G401 (cell line): ENCODE measurements at regions not wholly inside any gene's neighbourhood (a gene's known extent, or its start where the extent isn't known, plus 50 kb on each side); places are given as distances from the start of the nearest gene placed in this dataset.

Experiments used
- DNase-seq: peaks from one replicate; pipeline ENCODE4 v3.0.0-alpha.2; 2015; ENCODE audit warnings: low spot score
- in situ Hi-C: cut with HindIII; loops from 2 replicates; pipeline ENCODE4 v1.10.0; 2016; ENCODE audit warnings: low sequenced_read_pairs, mixed read lengths

DNA sequence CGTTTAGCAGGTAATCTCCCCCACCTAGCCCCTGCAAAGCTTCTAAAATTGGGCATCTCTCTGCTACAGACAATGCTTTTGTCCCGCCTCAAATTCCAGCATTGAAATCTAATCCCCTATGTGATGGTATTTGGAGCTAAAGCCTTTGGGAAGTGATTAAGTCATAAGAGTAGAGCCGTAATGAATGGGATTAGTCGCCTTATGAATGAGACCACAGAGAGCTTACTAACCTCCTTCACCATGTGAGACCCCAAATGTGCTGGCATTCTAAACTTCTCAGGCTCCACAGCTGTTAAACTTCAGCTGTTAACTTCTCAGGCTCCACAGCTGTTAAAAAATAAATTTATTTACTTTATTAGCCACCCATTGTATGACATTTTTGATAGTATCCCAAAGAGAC, 374.2 kb upstream of the BCHE start:
- in situ Hi-C loops: no loop called here

GRCh38 chr3:166209701-166210100, 372.5 kb upstream of the BCHE start:
- DNase-seq: no peak
- in situ Hi-C loops: no loop called here

More for the DNA sequence above, 374.2 kb upstream of the BCHE start:
- no peak for DNase-seq

GRCh38 chr3:166205158-166205557, 367.9 kb upstream of the BCHE start:
- no peak for DNase-seq
- in situ Hi-C loops: no loop called here

DNA sequence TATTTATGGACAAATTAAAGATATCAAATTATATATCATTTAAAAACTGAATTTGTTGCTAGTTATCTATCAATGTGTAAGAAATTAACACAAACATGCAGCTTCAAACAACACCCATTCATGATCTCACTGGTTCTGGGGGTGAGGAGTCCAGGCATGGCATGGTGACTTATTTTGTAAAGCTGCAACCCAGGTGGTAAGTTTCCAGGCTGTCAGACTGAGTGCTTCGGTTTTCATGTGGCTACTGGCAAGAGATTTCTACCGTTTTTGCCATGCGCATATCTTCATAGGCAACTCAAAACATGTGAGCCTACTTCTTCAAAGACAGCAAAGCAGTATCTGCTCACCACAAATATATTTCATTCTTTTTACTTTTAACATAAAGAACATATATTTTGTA, 364.3 kb upstream of the BCHE start:
- in situ Hi-C loops: no loop called here
- no peak for DNase-seq

DNA sequence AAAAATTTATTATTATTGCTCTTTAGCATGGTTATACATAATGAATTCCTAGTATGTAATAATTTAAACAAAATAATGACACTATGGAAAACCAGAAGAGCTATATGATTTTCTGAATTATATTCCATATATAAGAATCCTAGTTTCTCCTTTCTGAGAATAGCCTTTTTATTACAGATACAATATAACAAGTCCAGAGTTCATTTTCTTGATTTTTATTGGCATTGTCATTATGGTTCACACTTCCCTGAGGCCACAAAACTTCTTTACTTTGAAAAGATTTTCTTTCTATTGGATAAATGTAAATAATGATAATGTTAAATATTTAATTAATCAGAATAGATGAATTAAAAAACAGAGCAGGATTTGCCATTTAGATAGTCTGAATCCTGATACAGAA, 362.3 kb upstream of the BCHE start:
- in situ Hi-C loops: no loop called here
- DNase-seq: no peak

DNA sequence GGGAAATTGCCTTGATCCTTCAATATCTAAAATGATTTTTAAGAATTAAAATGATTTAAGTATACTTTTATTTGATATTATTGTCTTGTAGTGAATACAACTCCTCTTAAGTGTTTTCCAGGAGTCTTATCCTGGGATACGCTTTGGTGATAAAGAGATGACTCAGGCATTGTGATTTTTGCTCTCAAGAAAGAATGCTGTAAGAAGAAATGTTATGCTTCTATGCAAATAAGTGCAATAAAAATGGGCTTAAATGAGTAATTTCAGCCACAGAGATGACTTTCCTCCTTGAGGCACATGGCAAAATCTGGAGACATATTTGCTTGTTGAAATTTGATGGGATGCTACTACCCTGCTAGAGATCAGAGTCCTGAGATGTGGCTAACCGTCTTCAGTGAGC, 358.6 kb upstream of the BCHE start:
- in situ Hi-C loops: no loop called here

GRCh38 chr3:166191411-166191810, 354.2 kb upstream of the BCHE start:
- in situ Hi-C loops: no loop called here
- no peak for DNase-seq

More for the DNA sequence above, 358.6 kb upstream of the BCHE start:
- DNase-seq: no peak

DNA sequence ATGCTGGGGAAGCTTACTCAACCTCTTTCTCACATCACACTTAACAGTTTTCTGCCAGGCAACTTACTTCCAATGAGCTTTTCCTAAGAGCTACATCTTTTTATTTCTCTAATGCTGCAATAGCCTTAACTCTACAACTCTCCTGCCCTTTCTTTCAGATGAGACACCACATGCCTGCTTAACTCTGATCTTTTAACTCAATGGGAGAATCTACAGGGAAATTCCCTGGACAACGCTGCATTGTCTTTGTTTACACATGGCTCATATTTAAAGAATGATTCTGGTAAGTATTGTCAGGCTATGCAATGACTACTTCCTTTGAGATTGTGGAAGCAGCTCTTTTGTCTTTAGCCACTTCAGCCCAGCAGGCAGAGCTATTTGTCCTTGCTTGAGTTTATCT, 353.1 kb upstream of the BCHE start:
- DNase-seq: no peak
- in situ Hi-C loops: no loop called here

GRCh38 chr3:166187237-166187636, 350.0 kb upstream of the BCHE start:
- in situ Hi-C loops: no loop called here

DNA sequence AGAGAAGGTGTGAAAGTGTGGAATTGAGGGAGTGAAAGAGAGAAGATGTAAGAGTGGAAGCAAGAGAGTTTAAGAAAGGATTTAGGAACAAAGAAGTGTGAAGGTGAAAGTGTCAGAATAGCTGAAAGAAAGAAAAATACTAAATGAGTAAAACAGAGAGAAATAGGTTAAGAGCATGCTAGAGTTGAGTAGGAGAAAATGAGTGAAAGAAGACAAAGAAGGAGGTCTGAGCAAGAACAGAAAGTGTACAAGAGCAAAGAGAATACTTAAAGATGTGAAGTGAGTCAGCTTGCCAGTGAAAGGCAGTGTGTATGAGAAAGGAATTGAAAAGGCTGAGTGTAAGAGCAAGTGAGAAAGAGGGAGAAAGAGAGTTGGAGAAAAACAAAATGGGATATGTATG, 348.8 kb upstream of the BCHE start:
- in situ Hi-C loops: no loop called here
- no peak for DNase-seq

More at GRCh38 chr3:166187237-166187636, 350.0 kb upstream of the BCHE start:
- DNase-seq: no peak

GRCh38 chr3:166177130-166177529, 339.9 kb upstream of the BCHE start:
- DNase-seq: no peak
- in situ Hi-C loops: no loop called here

- in situ Hi-C loops: no loop called here
- DNase-seq: no peak
Measured at GRCh38 chr3:166171695-166172094, 334.5 kb upstream of the BCHE start.

DNA sequence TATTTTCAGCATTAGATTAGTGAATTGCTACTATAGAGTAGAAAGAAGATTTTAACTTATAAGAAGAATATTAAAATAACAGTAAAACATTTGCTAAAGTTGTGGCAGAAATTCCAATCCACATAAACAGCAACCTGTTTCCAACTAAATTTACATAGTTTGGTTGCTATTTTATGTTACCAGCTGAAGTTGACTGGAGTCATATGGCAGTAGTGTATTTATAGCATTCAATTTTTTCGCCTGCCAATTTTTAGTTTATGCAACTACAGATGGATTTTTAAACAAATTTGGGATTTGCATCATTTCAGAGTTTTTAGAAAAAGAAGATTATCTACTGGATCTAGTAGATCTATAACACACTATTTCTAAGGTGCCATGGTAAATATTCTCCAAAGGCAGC, 332.5 kb upstream of the BCHE start:
- in situ Hi-C loops: no loop called here
- no peak for DNase-seq

DNA sequence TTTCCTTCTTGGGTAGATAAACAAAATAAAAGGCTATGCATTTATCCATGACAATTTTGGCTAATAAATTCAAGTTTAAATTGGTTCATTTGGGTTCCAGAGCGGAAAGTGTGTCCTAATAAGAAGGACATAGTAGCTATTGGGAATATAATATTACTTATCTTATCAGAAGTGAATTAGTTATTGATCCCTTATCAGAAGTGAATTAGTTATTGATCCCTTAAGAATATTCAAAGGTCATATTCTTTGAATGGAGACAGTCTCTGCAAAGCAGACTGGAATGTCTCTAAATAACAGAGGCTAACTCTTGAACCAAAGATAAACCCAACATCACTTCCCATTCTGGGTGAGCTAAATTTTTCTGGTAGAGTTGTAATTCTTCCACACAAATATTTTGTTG, 290.7 kb upstream of the BCHE start:
- no peak for DNase-seq
- in situ Hi-C loops: no loop called here

DNA sequence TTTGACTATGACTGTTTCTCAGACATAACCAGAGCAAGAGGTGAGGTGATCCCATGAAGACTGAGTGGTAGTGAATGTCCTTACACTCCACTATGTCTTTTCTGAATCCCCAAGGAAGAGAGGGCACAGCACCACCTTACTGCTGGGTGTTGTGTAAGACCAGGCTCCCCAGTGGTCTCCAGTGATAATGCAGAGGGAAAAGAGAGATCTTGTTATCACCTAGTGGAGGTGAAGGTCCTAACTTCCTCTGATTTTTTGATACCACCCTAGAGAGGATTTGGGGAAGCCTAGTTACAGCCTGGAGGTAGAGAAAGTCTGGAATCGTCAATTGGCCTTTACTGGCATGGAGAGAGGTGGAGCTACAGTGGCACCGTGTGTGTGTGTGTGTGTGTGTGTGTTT, 288.0 kb upstream of the BCHE start:
- DNase-seq: no peak
- in situ Hi-C loops: no loop called here

- in situ Hi-C loops: no loop called here
- no peak for DNase-seq
Measured at GRCh38 chr3:166123576-166123975, 286.4 kb upstream of the BCHE start.

GRCh38 chr3:166123088-166123487, 285.9 kb upstream of the BCHE start:
- in situ Hi-C loops: no loop called here
- no peak for DNase-seq

- in situ Hi-C loops: no loop called here
- no peak for DNase-seq
Measured at GRCh38 chr3:166118049-166118448, 280.8 kb upstream of the BCHE start.

DNA sequence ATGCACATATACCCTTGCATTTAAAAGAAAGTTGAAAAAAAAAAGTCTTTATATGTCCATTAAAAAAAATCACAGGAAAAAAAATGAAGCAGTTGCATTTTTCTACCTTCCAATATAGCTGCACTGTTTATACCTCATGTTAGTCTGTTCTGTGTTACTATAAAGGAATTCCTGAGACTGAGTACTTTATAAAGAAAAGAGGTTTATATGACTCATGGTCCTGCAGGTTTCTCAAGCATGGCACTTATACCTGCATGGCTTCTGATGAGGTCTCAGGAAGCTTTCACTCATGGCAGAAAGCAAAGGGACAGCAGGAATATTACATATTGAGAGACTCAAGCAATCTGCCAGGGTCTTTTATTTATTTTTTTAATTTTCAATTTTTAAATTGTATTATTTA, 277.2 kb upstream of the BCHE start:
- in situ Hi-C loops: no loop called here
- DNase-seq: no peak

GRCh38 chr3:166111562-166111961, 274.3 kb upstream of the BCHE start:
- no peak for DNase-seq
- in situ Hi-C loops: no loop called here

DNA sequence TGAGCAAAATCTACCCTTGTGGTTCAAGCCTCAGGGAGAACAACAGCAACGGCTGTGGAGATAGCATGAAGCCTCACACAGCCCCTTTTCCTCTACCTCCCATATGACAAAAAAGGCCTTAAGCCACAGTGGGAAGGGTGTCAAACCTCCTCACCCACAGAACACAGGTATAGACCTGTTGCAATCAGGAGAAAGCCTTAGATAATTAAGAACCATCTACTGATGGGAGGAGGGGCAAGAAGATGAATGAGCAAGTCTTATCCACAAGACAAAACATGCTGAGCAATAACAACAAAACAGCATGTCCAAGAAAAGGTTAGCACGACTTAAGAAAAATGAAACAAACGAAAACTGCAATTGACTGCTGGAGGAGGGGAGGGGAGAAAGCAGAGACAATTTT, 272.9 kb upstream of the BCHE start:
- DNase-seq: no peak
- in situ Hi-C loops: no loop called here

DNA sequence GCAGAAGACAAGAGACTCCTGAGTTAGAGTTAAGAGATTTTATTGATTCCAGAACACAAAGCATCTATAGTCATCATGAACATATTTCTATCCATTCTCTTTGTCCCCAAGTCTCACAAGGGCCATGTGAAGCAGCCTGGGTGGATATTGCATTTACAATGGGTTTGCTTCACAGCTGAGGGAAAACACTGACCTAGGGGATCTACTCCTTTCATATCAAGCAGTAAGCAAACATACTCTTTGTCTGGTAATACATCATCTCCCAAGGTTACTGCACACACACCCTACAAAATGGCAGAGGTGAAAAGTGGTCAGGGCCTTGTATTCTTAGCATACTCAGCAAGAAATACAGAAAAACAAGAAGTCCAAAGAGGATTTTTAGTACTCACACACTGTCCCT, 267.7 kb upstream of the BCHE start:
- in situ Hi-C loops: no loop called here
- no peak for DNase-seq
